H1 (cell line): ENCODE measurements at regions not wholly inside any gene's neighbourhood (a gene's known extent, or its start where the extent isn't known, plus 50 kb on each side); places are given as distances from the start of the nearest gene placed in this dataset.
A peak's percentile ranks its signal among the peaks of the same experiment; 100 is the strongest.

Experiments
- CTCF ChIA-PET: fragments of 300-600 bp; sonication (Branson Sonifier 250); formaldehyde crosslinking; loops from one replicate; lab custom pipeline; 2021; ENCODE audit not compliant: partially characterized antibody; lab: Charles Lee
- POLR2A ChIA-PET: fragments of 300-600 bp; sonication (Branson Sonifier 250); formaldehyde crosslinking; loops from one replicate; lab custom pipeline; 2021; ENCODE audit warnings: inconsistent platforms; ENCODE audit not compliant: partially characterized antibody; lab: Charles Lee
- DNase-seq, 2 experiments: peaks; one replicate each; pipeline versions ENCODE4 v3.0.0 to v3.0.0-alpha.2; 2010 to 2022; ENCODE audit warnings: low spot score in 2 of 2, low read depth in 1 of 2, mixed read lengths in 1 of 2
- FAIRE-seq: peaks from 2 replicates; lab custom pipeline; 2011; peaks lifted over from hg19 to GRCh38; lab: Jason Lieb, UNC
- H2AFZ ChIP-seq: 2 replicates; pipeline ENCODE4 v1.8.1; 2012; ENCODE audit warnings: low read length, inconsistent platforms
- H2AK5ac ChIP-seq: 2 replicates; pipeline ENCODE4 v1.6.1; 2013; ENCODE audit warnings: low read depth, low read length
- H2BK120ac ChIP-seq: replicated peaks from 2 replicates; pipeline ENCODE3; 2013; ENCODE audit warnings: low read depth, low read length, inconsistent platforms
- H2BK12ac ChIP-seq: 2 replicates; pipeline ENCODE4 v1.6.1; 2013; ENCODE audit warnings: low read depth, low read length
- H2BK15ac ChIP-seq: 2 replicates; pipeline ENCODE4 v1.6.1; 2013; ENCODE audit warnings: low read length
- H2BK20ac ChIP-seq: 2 replicates; pipeline ENCODE4 v1.6.1; 2013; ENCODE audit warnings: low read length
- H2BK5ac ChIP-seq: 2 replicates; pipeline ENCODE4 v1.6.1; 2013; ENCODE audit warnings: low read depth, low read length
- H3K14ac ChIP-seq: 2 replicates; pipeline ENCODE4 v1.6.1; 2013; ENCODE audit warnings: inconsistent platforms; ENCODE audit not compliant: insufficient read length
- H3K18ac ChIP-seq: 2 replicates; pipeline ENCODE4 v1.6.1; 2013; ENCODE audit warnings: low read length; ENCODE audit errors: extremely low read depth
- H3K23ac ChIP-seq: 2 replicates; pipeline ENCODE4 v1.6.1; 2013; ENCODE audit warnings: inconsistent platforms; ENCODE audit not compliant: insufficient read length
- H3K23me2 ChIP-seq: 2 replicates; pipeline ENCODE4 v1.6.1; 2013; ENCODE audit warnings: low read depth, low read length
- H3K27ac ChIP-seq: 2 replicates; pipeline ENCODE4 v1.6.1; 2011; ENCODE audit warnings: low read depth, low read length, inconsistent platforms
- H3K27me3 ChIP-seq, 4 experiments: replicated peaks in 1 of 4; 1 replicate in 1 of 4; 2 replicates in 3 of 4; pipeline versions ENCODE4 v1.6.1 to v1.8.1; 2011 to 2013; ENCODE audit warnings: low read length in 3 of 4, mild to moderate bottlenecking in 3 of 4, inconsistent platforms in 2 of 4, mixed read lengths in 2 of 4, moderate library complexity in 1 of 4; ENCODE audit not compliant: control insufficient read depth in 3 of 4, insufficient read depth in 3 of 4; ENCODE audit errors: extremely low read depth in 1 of 4
- H3K36me3 ChIP-seq, 4 experiments: 2 replicates each; pipeline versions ENCODE4 v1.6.1 to v1.8.1; 2011 to 2013; ENCODE audit warnings: mild to moderate bottlenecking in 4 of 4, low read length in 3 of 4, moderate library complexity in 2 of 4, control low read depth in 1 of 4, inconsistent platforms in 1 of 4; ENCODE audit not compliant: insufficient read depth in 4 of 4, control insufficient read depth in 2 of 4
- H3K4ac ChIP-seq: replicated peaks from 2 replicates; pipeline ENCODE3; 2013; ENCODE audit warnings: low read length, low read depth, mixed read lengths, inconsistent platforms; ENCODE audit not compliant: insufficient read length
- H3K4me1 ChIP-seq, 4 experiments: replicated peaks in 1 of 4; 1 replicate in 1 of 4; 2 replicates in 3 of 4; pipeline versions ENCODE4 v1.6.1 to v1.8.1; 2011 to 2013; ENCODE audit warnings: low read length in 3 of 4, inconsistent platforms in 2 of 4, mixed read lengths in 1 of 4; ENCODE audit not compliant: insufficient read depth in 4 of 4, control insufficient read depth in 3 of 4
- H3K4me2 ChIP-seq, 2 experiments: 2 replicates each; pipeline versions ENCODE4 v1.6.1 to v1.8.1; 2011 to 2013; ENCODE audit warnings: low read depth in 2 of 2, low read length in 2 of 2, control low read depth in 1 of 2, inconsistent platforms in 1 of 2, mild to moderate bottlenecking in 1 of 2; ENCODE audit not compliant: insufficient read depth in 1 of 2
- H3K4me3 ChIP-seq, 4 experiments: fragments of 200-600, 300-600 bp in 1 of 4; sonication (generic), shearing (Covaris generic), sonication (Bioruptor Twin) in 1 of 4; 2 replicates each; pipeline versions ENCODE4 v1.5.1 to v1.8.1; 2011 to 2016; ENCODE audit warnings: low read length in 4 of 4, low read depth in 3 of 4, control low read depth in 2 of 4, inconsistent platforms in 2 of 4, mild to moderate bottlenecking in 2 of 4, mixed read lengths in 1 of 4, moderate library complexity in 1 of 4; ENCODE audit not compliant: insufficient read depth in 2 of 4; ENCODE audit errors: extremely low read depth in 1 of 4
- H3K56ac ChIP-seq: replicated peaks from 2 replicates; pipeline ENCODE3; 2013; ENCODE audit warnings: low read depth, mild to moderate bottlenecking, mixed read lengths, low read length, inconsistent platforms; ENCODE audit not compliant: insufficient read length
- H3K79me1 ChIP-seq: 2 replicates; pipeline ENCODE4 v1.6.1; 2013; ENCODE audit warnings: low read depth, low read length, control low read depth
- H3K79me2 ChIP-seq, 2 experiments: 2 replicates each; pipeline versions ENCODE4 v1.6.1 to v1.8.1; 2012 to 2013; ENCODE audit warnings: low read length in 2 of 2, mild to moderate bottlenecking in 2 of 2, inconsistent platforms in 1 of 2; ENCODE audit not compliant: insufficient read depth in 2 of 2, control insufficient read depth in 1 of 2
- H3K9ac ChIP-seq, 4 experiments: replicated peaks in 1 of 4; 1 replicate in 1 of 4; 2 replicates in 3 of 4; pipeline versions ENCODE4 v1.6.1 to v1.8.1; 2011 to 2013; ENCODE audit warnings: low read depth in 3 of 4, low read length in 3 of 4, control low read depth in 2 of 4, mild to moderate bottlenecking in 2 of 4, moderate library complexity in 2 of 4, inconsistent platforms in 1 of 4; ENCODE audit errors: extremely low read depth in 1 of 4
- H3K9me3 ChIP-seq, 2 experiments: 2 replicates each; pipeline versions ENCODE4 v1.6.1 to v1.8.1; 2012 to 2013; ENCODE audit warnings: mild to moderate bottlenecking in 2 of 2, moderate library complexity in 2 of 2, control low read depth in 1 of 2, inconsistent platforms in 1 of 2, low read depth in 1 of 2, low read length in 1 of 2, mixed read lengths in 1 of 2; ENCODE audit not compliant: insufficient read depth in 2 of 2
- H4K20me1 ChIP-seq, 2 experiments: replicated peaks in 1 of 2; 2 replicates each; pipeline versions ENCODE3 to v1.8.1; 2011 to 2013; ENCODE audit warnings: inconsistent platforms in 2 of 2, low read length in 2 of 2, mild to moderate bottlenecking in 1 of 2; ENCODE audit not compliant: insufficient read depth in 2 of 2, control insufficient read depth in 1 of 2
- H4K5ac ChIP-seq: 2 replicates; pipeline ENCODE4 v1.6.1; 2013; ENCODE audit warnings: low read length, low read depth, mixed read lengths, inconsistent platforms; ENCODE audit not compliant: insufficient read length
- H4K8ac ChIP-seq: 2 replicates; pipeline ENCODE4 v1.8.0; 2013; ENCODE audit warnings: mild to moderate bottlenecking, moderate library complexity, low read length, inconsistent platforms; ENCODE audit not compliant: insufficient read depth; ENCODE audit errors: extremely low read depth
- H4K91ac ChIP-seq: replicated peaks from 2 replicates; pipeline ENCODE3; 2013; ENCODE audit warnings: low read length, mixed read lengths, inconsistent platforms; ENCODE audit not compliant: insufficient read length
- BACH1 ChIP-seq: IDR thresholded peaks from 2 replicates; pipeline ENCODE4 v1.6.1; 2012; ENCODE audit warnings: low read length, improper control_type of control experiment
- CBX5 ChIP-seq: fragments of 300-800, 300-1000 bp; sonication (generic); IDR thresholded peaks from 2 replicates; pipeline ENCODE4 v1.7.1; 2016; ENCODE audit warnings: antibody characterized with exemption, low read length, low read depth
- CEBPB ChIP-seq: IDR thresholded peaks from 2 replicates; pipeline ENCODE4 v1.6.1; 2012; ENCODE audit warnings: low read depth, low read length
- POU5F1 ChIP-seq: IDR thresholded peaks from 2 replicates; pipeline ENCODE4 v1.6.1; 2011; ENCODE audit warnings: low read depth, mild to moderate bottlenecking, low read length, moderate library complexity
- RBBP5 ChIP-seq: IDR thresholded peaks from 2 replicates; pipeline ENCODE4 v1.7.1; 2012; ENCODE audit warnings: low read depth, mild to moderate bottlenecking, inconsistent platforms, low read length, moderate library complexity, borderline replicate concordance
- RNF2 ChIP-seq: fragments of 200-900, 300-1000 bp; sonication (generic); IDR thresholded peaks from 2 replicates; pipeline ENCODE4 v1.7.1; 2016; ENCODE audit warnings: borderline replicate concordance, low read depth, mild to moderate bottlenecking, antibody characterized with exemption, low read length; ENCODE audit not compliant: poor library complexity, severe bottlenecking; ENCODE audit errors: missing control alignments
- RXRA ChIP-seq: IDR thresholded peaks from 2 replicates; pipeline ENCODE4 v1.6.1; 2011; ENCODE audit warnings: low read depth, mild to moderate bottlenecking, low read length, moderate library complexity; ENCODE audit not compliant: insufficient read depth
- SP4 ChIP-seq: IDR thresholded peaks from 2 replicates; pipeline ENCODE4 v1.6.1; 2012; ENCODE audit warnings: low read length, inconsistent platforms
- TAF7 ChIP-seq: optimal IDR thresholded peaks from 2 replicates; pipeline ENCODE3; 2011; ENCODE audit warnings: low read depth, mild to moderate bottlenecking, inconsistent platforms, low read length, moderate library complexity, borderline replicate concordance
- TEAD4 ChIP-seq: IDR thresholded peaks from 2 replicates; pipeline ENCODE4 v1.6.1; 2012; ENCODE audit warnings: low read depth, low read length, inconsistent platforms, mixed read lengths
- USF2 ChIP-seq: IDR thresholded peaks from 2 replicates; pipeline ENCODE4 v1.6.1; 2011; ENCODE audit warnings: low read length, improper control_type of control experiment
- YY1 ChIP-seq: IDR thresholded peaks from 2 replicates; pipeline ENCODE4 v1.6.1; 2011; ENCODE audit warnings: low read depth, mild to moderate bottlenecking, low read length
- WGBS, 2 experiments: shearing (Covaris generic) in 1 of 2; methylation state at CpG; one replicate each; pipeline versions ENCODE4 v1.1.6 to v1.1.7; 2013 to 2015; ENCODE audit warnings: low lambda C conversion rate in 2 of 2, mixed read lengths in 2 of 2, inconsistent platforms in 1 of 2, low coverage in 1 of 2, missing lambda C conversion rate in 1 of 2; ENCODE audit not compliant: insufficient replicate concordance in 2 of 2, insufficient coverage in 1 of 2, insufficient read length in 1 of 2; ENCODE audit errors: extremely low coverage in 1 of 2, missing lambda C conversion rate in 1 of 2; 5-methylcytosine and 5-hydroxymethylcytosine counted together
- TF ChIP-seq, protein P1 (sequence below): IDR thresholded peaks from 2 replicates; pipeline ENCODE4 v1.6.1; 2012; ENCODE audit warnings: inconsistent platforms

DNA sequence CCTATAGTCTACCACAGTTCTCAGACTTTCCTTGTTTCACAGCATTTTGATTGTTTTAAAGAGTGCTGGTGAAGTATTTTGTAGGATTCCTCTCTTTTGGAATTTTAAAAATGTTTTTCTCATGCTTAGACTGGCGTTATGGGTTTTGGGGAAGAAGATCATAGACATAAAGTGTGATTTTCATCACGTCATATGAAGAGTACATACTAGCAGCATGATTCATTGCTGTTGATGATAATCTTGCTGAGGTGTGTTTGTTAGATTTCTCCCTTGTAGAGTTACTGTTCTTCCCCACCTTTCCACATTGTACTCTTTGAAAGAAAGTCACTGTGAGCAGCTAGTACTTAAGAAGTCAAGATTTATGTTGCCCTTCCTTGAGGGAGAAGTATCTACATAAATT lies 396.1 kb upstream of the GNPDA2 start:
- Histone ChIP-seq H3K23ac (no peak overlapping the region), H3K27me3 (no peaks in the 10 kb centered on the region), H2BK120ac (no peak overlapping the region), H2BK20ac (no peak overlapping the region), H3K79me1 (no peaks in the 10 kb centered on the region), H3K36me3 (no peaks in the 10 kb centered on the region), H3K18ac (no peak overlapping the region), H3K27ac (no peak overlapping the region), H3K4me2 (no peak overlapping the region), H3K9me3 (no peaks in the 10 kb centered on the region), H3K4ac (no peak overlapping the region), H3K56ac (no peak overlapping the region), H3K4me1 (no peaks in the 10 kb centered on the region), H3K23me2 (no peaks in the 10 kb centered on the region), H4K20me1 (no peaks in the 10 kb centered on the region), H2BK12ac (no peak overlapping the region), H4K8ac (no peak overlapping the region), H4K5ac (no peak overlapping the region), H3K79me2 (no peaks in the 10 kb centered on the region), H2AFZ (peak overlapping the region; percentile 20; the same call in 1 of the 2 replicates), H3K4me3 (no peak overlapping the region), H4K91ac (no peak overlapping the region), H2AK5ac (no peak overlapping the region), H3K9ac (no peak overlapping the region), H2BK5ac (no peak overlapping the region), H2BK15ac (no peak overlapping the region), H3K14ac (no peak overlapping the region)
- no peak for FAIRE-seq
- ChIA-PET CTCF (interaction anchor here (0.6 to 0.8 kb wide), 2 partner anchors 15 to 197 kb away, joined by 3 to 4 read pairs; no protein-coding TSS in a partner anchor), POLR2A (no interaction called here)
- DNase-seq = no peak
- WGBS, 2 experiments = 89% methylated on average over 2 of the region's 2 CpGs; no CpG with 5 or more reads in 1 of the 2 experiments
- no peak for TF ChIP-seq SP4
- no peak for TF ChIP-seq YY1
- TF ChIP-seq, protein P1, sequence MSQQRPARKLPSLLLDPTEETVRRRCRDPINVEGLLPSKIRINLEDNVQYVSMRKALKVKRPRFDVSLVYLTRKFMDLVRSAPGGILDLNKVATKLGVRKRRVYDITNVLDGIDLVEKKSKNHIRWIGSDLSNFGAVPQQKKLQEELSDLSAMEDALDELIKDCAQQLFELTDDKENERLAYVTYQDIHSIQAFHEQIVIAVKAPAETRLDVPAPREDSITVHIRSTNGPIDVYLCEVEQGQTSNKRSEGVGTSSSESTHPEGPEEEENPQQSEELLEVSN = no peak
- TF ChIP-seq RXRA = no peak
- TF ChIP-seq CBX5 = no peak
- TF ChIP-seq POU5F1 = no peak
- TF ChIP-seq RBBP5 = no peak
- TF ChIP-seq TAF7 = no peak
- TF ChIP-seq BACH1 = no peak
- TF ChIP-seq USF2 = no peak
- TF ChIP-seq TEAD4 = no peak
- TF ChIP-seq CEBPB = no peak
- TF ChIP-seq RNF2 = no peak
